ENCODE measurements at regions not wholly inside any gene's neighbourhood (a gene's known extent, or its start where the extent isn't known, plus 50 kb on each side); places are given as distances from the start of the nearest gene placed in this dataset.

GRCh38 chr6:76275746-76276145 is 203.3 kb upstream of the IMPG1 start:
- Histone ChIP-seq H3K27me3 (ENCODE audit: insufficient read depth, low read length, poor library complexity, severe bottlenecking) (no peaks in the 10 kb centered on the region), H3K9me3 (ENCODE audit: low read length) (no peaks in the 10 kb centered on the region), H3K4me3 (ENCODE audit: low read length) (no peak overlapping the region), H3K27ac (ENCODE audit: low read depth, low read length) (no peak overlapping the region), H3K36me3 (ENCODE audit: insufficient read depth, low read length) (no peaks in the 10 kb centered on the region), H3K4me1 (ENCODE audit: insufficient read depth, low read length) (no peaks in the 10 kb centered on the region)
- no peak for DNase-seq
- H3K9me3 Mint-ChIP-seq, result peaks cover 2 to 49% (median 7%) of the 10 kb centered on the region in 5 donors
- no peaks in the 10 kb centered on the region for H3K36me3 Mint-ChIP-seq
- no peak overlapping the region for H3K27ac Mint-ChIP-seq
- H3K4me1 Mint-ChIP-seq, result no peaks in the 10 kb centered on the region
- ChIA-PET CTCF (no interaction called here), POLR2A (no interaction called here)
- no peaks in the 10 kb centered on the region for H3K27me3 Mint-ChIP-seq
- no peak overlapping the region for H3K4me3 Mint-ChIP-seq

DNA sequence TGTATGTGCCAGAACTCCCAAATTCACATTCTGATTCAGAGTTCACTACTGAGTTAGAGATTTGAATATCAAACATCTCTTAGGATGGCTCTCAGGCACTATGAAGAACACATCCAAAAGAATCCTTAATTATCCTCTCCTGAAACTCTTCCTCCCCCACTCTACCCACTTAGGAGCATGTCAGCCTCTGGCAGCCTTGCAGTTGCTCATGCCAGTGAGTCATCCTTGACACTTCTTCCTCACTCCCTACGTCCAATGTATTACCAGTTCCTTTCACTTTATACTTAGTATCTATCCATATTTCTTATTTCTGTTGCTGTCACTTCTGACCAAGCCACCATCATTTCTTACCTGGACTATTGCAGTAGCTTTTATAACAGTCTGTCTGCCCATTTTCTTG is 192.0 kb upstream of the IMPG1 start:
- H3K9me3 Mint-ChIP-seq, result peaks cover 12 to 34% (median 16%) of the 10 kb centered on the region in 5 donors
- Histone ChIP-seq H3K27ac (ENCODE audit: low read depth, low read length) (no peak overlapping the region), H3K27me3 (ENCODE audit: insufficient read depth, low read length, poor library complexity, severe bottlenecking) (no peaks in the 10 kb centered on the region), H3K4me1 (ENCODE audit: insufficient read depth, low read length) (no peaks in the 10 kb centered on the region), H3K4me3 (ENCODE audit: low read length) (no peak overlapping the region), H3K36me3 (ENCODE audit: insufficient read depth, low read length) (no peaks in the 10 kb centered on the region), H3K9me3 (ENCODE audit: low read length) (no peaks in the 10 kb centered on the region)
- CTCF ChIA-PET, result no interaction called here
- no peak overlapping the region for H3K4me3 Mint-ChIP-seq
- POLR2A ChIA-PET, result no interaction called here
- H3K4me1 Mint-ChIP-seq, result no peaks in the 10 kb centered on the region
- no peaks in the 10 kb centered on the region for H3K36me3 Mint-ChIP-seq
- no peak overlapping the region for H3K27ac Mint-ChIP-seq
- DNase-seq, result no peak
- peaks cover 0 to 2% of the 10 kb centered on the region in 2 donors for H3K27me3 Mint-ChIP-seq

DNA sequence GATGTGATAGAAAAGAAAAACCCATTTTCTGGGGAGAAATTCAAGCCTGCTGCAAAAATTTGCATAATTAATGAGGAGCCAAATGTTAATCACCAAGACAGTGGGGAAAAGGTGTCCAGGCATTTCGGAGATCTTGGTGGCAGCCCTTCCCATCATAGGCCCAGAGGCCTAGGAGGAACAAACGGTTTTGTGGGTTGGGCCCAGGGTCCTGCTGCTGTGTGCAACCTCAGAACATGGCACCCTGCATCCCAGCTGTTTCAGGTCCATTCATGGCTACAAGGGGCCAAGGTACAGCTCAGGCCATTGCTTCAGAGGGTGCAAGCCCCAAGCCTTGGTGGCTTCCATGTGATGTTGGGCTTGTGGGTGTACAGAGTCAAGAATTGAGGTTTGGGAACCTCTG is 189.8 kb upstream of the IMPG1 start:
- Mint-ChIP-seq H3K9me3 (peaks cover 10 to 32% (median 16%) of the 10 kb centered on the region in 5 donors), H3K36me3 (no peaks in the 10 kb centered on the region), H3K27ac (no peak overlapping the region), H3K27me3 (peaks cover 0 to 2% of the 10 kb centered on the region in 2 donors), H3K4me3 (no peak overlapping the region), H3K4me1 (no peaks in the 10 kb centered on the region)
- H3K27ac ChIP-seq (ENCODE audit: low read depth, low read length), result no peak overlapping the region
- H3K9me3 ChIP-seq (ENCODE audit: low read length), result no peaks in the 10 kb centered on the region
- no peaks in the 10 kb centered on the region for H3K36me3 ChIP-seq (ENCODE audit: insufficient read depth, low read length)
- H3K4me3 ChIP-seq (ENCODE audit: low read length), result no peak overlapping the region
- H3K27me3 ChIP-seq (ENCODE audit: insufficient read depth, low read length, poor library complexity, severe bottlenecking), result no peaks in the 10 kb centered on the region
- ChIA-PET CTCF (no interaction called here), POLR2A (no interaction called here)
- DNase-seq, result no peak
- no peaks in the 10 kb centered on the region for H3K4me1 ChIP-seq (ENCODE audit: insufficient read depth, low read length)

DNA sequence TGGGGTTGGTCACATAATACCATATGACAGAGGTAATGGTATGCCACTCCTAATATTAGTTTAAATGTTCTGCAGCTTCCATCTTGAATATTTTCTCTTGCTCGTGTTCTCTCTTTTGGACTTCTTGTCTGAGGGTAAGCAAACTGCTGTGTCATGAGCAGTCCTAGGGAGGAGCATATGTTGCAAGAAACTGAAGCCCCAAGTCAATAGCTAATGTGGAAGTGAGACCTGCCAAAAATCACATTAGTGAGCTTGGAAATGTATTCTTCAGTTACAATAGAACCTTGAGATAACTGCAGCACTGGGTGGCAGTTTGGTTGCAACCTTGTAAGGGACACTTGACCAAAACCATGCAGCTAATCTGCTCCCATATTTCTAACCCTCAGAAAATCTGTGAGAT is 178.2 kb upstream of the IMPG1 start:
- POLR2A ChIA-PET, result no interaction called here
- Mint-ChIP-seq H3K4me3 (no peak overlapping the region), H3K27me3 (no peaks in the 10 kb centered on the region), H3K27ac (no peak overlapping the region), H3K36me3 (no peaks in the 10 kb centered on the region), H3K9me3 (peaks cover 2 to 13% (median 7%) of the 10 kb centered on the region in 5 donors), H3K4me1 (no peaks in the 10 kb centered on the region)
- CTCF ChIA-PET, result no interaction called here
- Histone ChIP-seq H3K27ac (ENCODE audit: low read depth, low read length) (no peak overlapping the region), H3K9me3 (ENCODE audit: low read length) (no peaks in the 10 kb centered on the region), H3K4me3 (ENCODE audit: low read length) (no peak overlapping the region), H3K36me3 (ENCODE audit: insufficient read depth, low read length) (no peaks in the 10 kb centered on the region), H3K27me3 (ENCODE audit: insufficient read depth, low read length, poor library complexity, severe bottlenecking) (no peaks in the 10 kb centered on the region), H3K4me1 (ENCODE audit: insufficient read depth, low read length) (no peaks in the 10 kb centered on the region)
- DNase-seq, result no peak

- POLR2A ChIA-PET, result no interaction called here
- CTCF ChIA-PET, result no interaction called here
- Histone ChIP-seq H3K4me3 (ENCODE audit: low read length) (no peak overlapping the region), H3K9me3 (ENCODE audit: low read length) (no peaks in the 10 kb centered on the region), H3K27ac (ENCODE audit: low read depth, low read length) (no peak overlapping the region), H3K4me1 (ENCODE audit: insufficient read depth, low read length) (no peaks in the 10 kb centered on the region), H3K36me3 (ENCODE audit: insufficient read depth, low read length) (no peaks in the 10 kb centered on the region), H3K27me3 (ENCODE audit: insufficient read depth, low read length, poor library complexity, severe bottlenecking) (no peaks in the 10 kb centered on the region)
- no peak for DNase-seq
- Mint-ChIP-seq H3K4me1 (no peaks in the 10 kb centered on the region), H3K27me3 (no peaks in the 10 kb centered on the region), H3K4me3 (no peak overlapping the region), H3K27ac (no peak overlapping the region), H3K36me3 (no peaks in the 10 kb centered on the region), H3K9me3 (peaks cover 4 to 16% (median 6%) of the 10 kb centered on the region in 5 donors)
These were observed 175.1 kb upstream of the IMPG1 start for GRCh38 chr6:76247527-76247926.

GRCh38 chr6:76240092-76240491 is 167.6 kb upstream of the IMPG1 start:
- Histone ChIP-seq H3K36me3 (ENCODE audit: insufficient read depth, low read length) (no peaks in the 10 kb centered on the region), H3K4me3 (ENCODE audit: low read length) (no peak overlapping the region), H3K27me3 (ENCODE audit: insufficient read depth, low read length, poor library complexity, severe bottlenecking) (no peaks in the 10 kb centered on the region), H3K4me1 (ENCODE audit: insufficient read depth, low read length) (no peaks in the 10 kb centered on the region), H3K9me3 (ENCODE audit: low read length) (no peaks in the 10 kb centered on the region), H3K27ac (ENCODE audit: low read depth, low read length) (no peak overlapping the region)
- H3K27me3 Mint-ChIP-seq, result no peaks in the 10 kb centered on the region
- H3K4me1 Mint-ChIP-seq, result no peaks in the 10 kb centered on the region
- ChIA-PET CTCF (no interaction called here), POLR2A (no interaction called here)
- H3K36me3 Mint-ChIP-seq, result no peaks in the 10 kb centered on the region
- H3K27ac Mint-ChIP-seq, result no peak overlapping the region
- DNase-seq, result no peak
- peaks cover 8 to 24% (median 12%) of the 10 kb centered on the region in 5 donors for H3K9me3 Mint-ChIP-seq
- no peak overlapping the region for H3K4me3 Mint-ChIP-seq

- DNase-seq, result no peak
These were observed 158.2 kb upstream of the IMPG1 start for GRCh38 chr6:76230711-76231110.

DNA sequence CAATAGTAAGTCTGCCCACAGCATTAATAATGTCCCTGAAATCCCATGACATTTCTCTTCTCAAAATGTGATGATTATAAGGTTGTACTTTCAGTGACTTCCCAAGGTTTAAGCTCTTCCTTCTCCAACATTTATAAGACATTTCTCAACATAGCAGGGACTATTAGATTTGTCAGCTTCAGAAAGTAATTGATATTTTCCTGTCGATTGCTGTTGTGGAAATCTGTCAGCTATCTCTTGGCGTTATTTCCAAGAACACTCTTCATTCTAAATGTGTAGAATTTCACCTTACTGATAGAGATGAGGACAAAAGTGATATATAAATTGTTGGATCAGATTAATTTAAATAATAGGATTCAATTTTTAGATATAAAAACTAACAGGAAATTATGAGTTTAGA is 149.7 kb upstream of the IMPG1 start:
- POLR2A ChIA-PET, result no interaction called here
- no peaks in the 10 kb centered on the region for H3K27me3 Mint-ChIP-seq
- no peak overlapping the region for H3K4me3 Mint-ChIP-seq
- Histone ChIP-seq H3K4me3 (ENCODE audit: low read length) (no peak overlapping the region), H3K27me3 (ENCODE audit: insufficient read depth, low read length, poor library complexity, severe bottlenecking) (no peaks in the 10 kb centered on the region), H3K4me1 (ENCODE audit: insufficient read depth, low read length) (no peaks in the 10 kb centered on the region), H3K36me3 (ENCODE audit: insufficient read depth, low read length) (no peaks in the 10 kb centered on the region), H3K9me3 (ENCODE audit: low read length) (no peaks in the 10 kb centered on the region), H3K27ac (ENCODE audit: low read depth, low read length) (no peak overlapping the region)
- no peak overlapping the region for H3K27ac Mint-ChIP-seq
- H3K36me3 Mint-ChIP-seq, result no peaks in the 10 kb centered on the region
- H3K4me1 Mint-ChIP-seq, result no peaks in the 10 kb centered on the region
- CTCF ChIA-PET, result no interaction called here
- H3K9me3 Mint-ChIP-seq, result peaks cover 0 to 13% (median 5%) of the 10 kb centered on the region in 5 donors
- no peak for DNase-seq

More at GRCh38 chr6:76230711-76231110, 158.2 kb upstream of the IMPG1 start:
- Histone ChIP-seq H3K9me3 (ENCODE audit: low read length) (no peaks in the 10 kb centered on the region), H3K36me3 (ENCODE audit: insufficient read depth, low read length) (no peaks in the 10 kb centered on the region), H3K27me3 (ENCODE audit: insufficient read depth, low read length, poor library complexity, severe bottlenecking) (no peaks in the 10 kb centered on the region), H3K27ac (ENCODE audit: low read depth, low read length) (no peak overlapping the region), H3K4me3 (ENCODE audit: low read length) (no peak overlapping the region), H3K4me1 (ENCODE audit: insufficient read depth, low read length) (no peaks in the 10 kb centered on the region)
- Mint-ChIP-seq H3K27ac (no peak overlapping the region), H3K36me3 (no peaks in the 10 kb centered on the region), H3K4me1 (no peaks in the 10 kb centered on the region), H3K27me3 (peaks cover 0 to 1% of the 10 kb centered on the region in 2 donors), H3K9me3 (peaks cover 0 to 16% (median 5%) of the 10 kb centered on the region in 5 donors), H3K4me3 (no peak overlapping the region)
- ChIA-PET CTCF (no interaction called here), POLR2A (no interaction called here)

- no peak overlapping the region for H3K4me3 Mint-ChIP-seq
- H3K9me3 ChIP-seq (ENCODE audit: low read length), result no peaks in the 10 kb centered on the region
- H3K4me3 ChIP-seq (ENCODE audit: low read length), result no peak overlapping the region
- H3K27me3 ChIP-seq (ENCODE audit: insufficient read depth, low read length, poor library complexity, severe bottlenecking), result no peaks in the 10 kb centered on the region
- ChIA-PET CTCF (no interaction called here), POLR2A (no interaction called here)
- H3K27ac Mint-ChIP-seq, result no peak overlapping the region
- peaks cover 0 to 13% (median 5%) of the 10 kb centered on the region in 5 donors for H3K9me3 Mint-ChIP-seq
- no peaks in the 10 kb centered on the region for H3K36me3 Mint-ChIP-seq
- H3K4me1 Mint-ChIP-seq, result no peaks in the 10 kb centered on the region
- H3K36me3 ChIP-seq (ENCODE audit: insufficient read depth, low read length), result no peaks in the 10 kb centered on the region
- DNase-seq, result no peak
- H3K27ac ChIP-seq (ENCODE audit: low read depth, low read length), result no peak overlapping the region
- no peaks in the 10 kb centered on the region for H3K27me3 Mint-ChIP-seq
- H3K4me1 ChIP-seq (ENCODE audit: insufficient read depth, low read length), result no peaks in the 10 kb centered on the region
These were observed 149.1 kb upstream of the IMPG1 start for GRCh38 chr6:76221525-76221924.

Data from CD8-positive, alpha-beta memory T cell (primary cell).